Testis (tissue), 2 donors: ENCODE measurements at regions not wholly inside any gene's neighbourhood (a gene's known extent, or its start where the extent isn't known, plus 50 kb on each side); places are given as distances from the start of the nearest gene placed in this dataset.

Experiments
- DNase-seq: peaks from one replicate; pipeline ENCODE4 v3.0.0-alpha.2; 2019
- H3K27ac ChIP-seq, 2 donors: fragments of 200-600 bp; sonication (generic); one replicate each; pipeline ENCODE4 v1.5.1; 2019
- H3K27me3 ChIP-seq: fragments of 200-600 bp; sonication (generic); one replicate; pipeline ENCODE4 v1.5.1; 2019
- H3K36me3 ChIP-seq: fragments of 200-600 bp; sonication (generic); one replicate; pipeline ENCODE4 v1.5.1; 2017; ENCODE audit warnings: low read depth; ENCODE audit errors: missing control alignments
- H3K4me1 ChIP-seq: fragments of 200-600 bp; sonication (generic); one replicate; pipeline ENCODE4 v1.5.1; 2019
- H3K4me3 ChIP-seq, 2 donors: fragments of 200-600 bp; sonication (generic); one replicate each; pipeline ENCODE4 v1.5.1; 2017 to 2019
- H3K9me3 ChIP-seq: fragments of 200-600 bp; sonication (generic); one replicate; pipeline ENCODE4 v1.5.1; 2017
- POLR2A ChIP-seq: fragments of 450-650 bp; IDR thresholded peaks from one replicate; pipeline ENCODE4 v1.6.1; 2017; ENCODE audit warnings: antibody characterized with exemption, mild to moderate bottlenecking, moderate library complexity
- WGBS, 2 donors: methylation state at CpG; one replicate each; pipeline ENCODE4 v1.1.5; 2018; 5-methylcytosine and 5-hydroxymethylcytosine counted together
- intact Hi-C: fragments of 100-400 bp; cut with DNase I; formaldehyde crosslinking; loops from one replicate; pipeline ENCODE4 v1.15.1; 2023; ENCODE audit warnings: low total_unique reads
- TF ChIP-seq, protein P1 (sequence below), 3 experiments: fragments of 450-650 bp in 2 of 3; fragments of 200-600 bp in 1 of 3; sonication (generic) in 1 of 3; IDR thresholded peaks; one replicate each; pipeline ENCODE4 v1.5.1; 2016 to 2019; ENCODE audit warnings: antibody characterized with exemption in 3 of 3, mild to moderate bottlenecking in 2 of 3, moderate library complexity in 1 of 3

DNA sequence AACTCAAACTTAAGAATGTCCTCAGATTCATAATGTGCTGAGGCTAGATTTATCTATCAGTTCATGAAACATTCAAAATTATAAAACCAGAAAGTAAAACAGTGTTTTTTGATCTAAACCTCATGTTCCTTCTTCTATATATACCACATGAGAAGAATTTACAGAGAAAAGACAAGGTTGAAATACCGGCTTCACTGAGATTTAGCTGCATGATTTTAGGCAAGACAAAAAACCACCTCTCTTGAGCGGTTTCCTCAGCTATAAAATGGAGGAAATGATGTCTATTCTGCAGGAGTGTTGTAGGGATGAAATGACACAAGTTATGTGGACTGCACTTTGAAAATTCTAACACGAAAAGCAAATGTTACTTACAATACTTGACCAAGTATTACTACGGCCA is 80.6 kb upstream of the FOXB1 start:
- intact Hi-C loops = no loop called here
- Histone ChIP-seq H3K9me3 (no peaks in the 10 kb centered on the region), H3K27me3 (no peaks in the 10 kb centered on the region), H3K27ac (no peak overlapping the region), H3K4me3 (no peak overlapping the region), H3K4me1 (no peaks in the 10 kb centered on the region), H3K36me3 (no peaks in the 10 kb centered on the region)
- DNase-seq = no peak
- TF ChIP-seq POLR2A = no peak
- TF ChIP-seq, protein P1, sequence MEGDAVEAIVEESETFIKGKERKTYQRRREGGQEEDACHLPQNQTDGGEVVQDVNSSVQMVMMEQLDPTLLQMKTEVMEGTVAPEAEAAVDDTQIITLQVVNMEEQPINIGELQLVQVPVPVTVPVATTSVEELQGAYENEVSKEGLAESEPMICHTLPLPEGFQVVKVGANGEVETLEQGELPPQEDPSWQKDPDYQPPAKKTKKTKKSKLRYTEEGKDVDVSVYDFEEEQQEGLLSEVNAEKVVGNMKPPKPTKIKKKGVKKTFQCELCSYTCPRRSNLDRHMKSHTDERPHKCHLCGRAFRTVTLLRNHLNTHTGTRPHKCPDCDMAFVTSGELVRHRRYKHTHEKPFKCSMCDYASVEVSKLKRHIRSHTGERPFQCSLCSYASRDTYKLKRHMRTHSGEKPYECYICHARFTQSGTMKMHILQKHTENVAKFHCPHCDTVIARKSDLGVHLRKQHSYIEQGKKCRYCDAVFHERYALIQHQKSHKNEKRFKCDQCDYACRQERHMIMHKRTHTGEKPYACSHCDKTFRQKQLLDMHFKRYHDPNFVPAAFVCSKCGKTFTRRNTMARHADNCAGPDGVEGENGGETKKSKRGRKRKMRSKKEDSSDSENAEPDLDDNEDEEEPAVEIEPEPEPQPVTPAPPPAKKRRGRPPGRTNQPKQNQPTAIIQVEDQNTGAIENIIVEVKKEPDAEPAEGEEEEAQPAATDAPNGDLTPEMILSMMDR (IDR thresholded peaks at IDR 0.05) = no peak
- WGBS, 2 donors = 93 to 95% methylated on average over 4 of the region's 4 CpGs

DNA sequence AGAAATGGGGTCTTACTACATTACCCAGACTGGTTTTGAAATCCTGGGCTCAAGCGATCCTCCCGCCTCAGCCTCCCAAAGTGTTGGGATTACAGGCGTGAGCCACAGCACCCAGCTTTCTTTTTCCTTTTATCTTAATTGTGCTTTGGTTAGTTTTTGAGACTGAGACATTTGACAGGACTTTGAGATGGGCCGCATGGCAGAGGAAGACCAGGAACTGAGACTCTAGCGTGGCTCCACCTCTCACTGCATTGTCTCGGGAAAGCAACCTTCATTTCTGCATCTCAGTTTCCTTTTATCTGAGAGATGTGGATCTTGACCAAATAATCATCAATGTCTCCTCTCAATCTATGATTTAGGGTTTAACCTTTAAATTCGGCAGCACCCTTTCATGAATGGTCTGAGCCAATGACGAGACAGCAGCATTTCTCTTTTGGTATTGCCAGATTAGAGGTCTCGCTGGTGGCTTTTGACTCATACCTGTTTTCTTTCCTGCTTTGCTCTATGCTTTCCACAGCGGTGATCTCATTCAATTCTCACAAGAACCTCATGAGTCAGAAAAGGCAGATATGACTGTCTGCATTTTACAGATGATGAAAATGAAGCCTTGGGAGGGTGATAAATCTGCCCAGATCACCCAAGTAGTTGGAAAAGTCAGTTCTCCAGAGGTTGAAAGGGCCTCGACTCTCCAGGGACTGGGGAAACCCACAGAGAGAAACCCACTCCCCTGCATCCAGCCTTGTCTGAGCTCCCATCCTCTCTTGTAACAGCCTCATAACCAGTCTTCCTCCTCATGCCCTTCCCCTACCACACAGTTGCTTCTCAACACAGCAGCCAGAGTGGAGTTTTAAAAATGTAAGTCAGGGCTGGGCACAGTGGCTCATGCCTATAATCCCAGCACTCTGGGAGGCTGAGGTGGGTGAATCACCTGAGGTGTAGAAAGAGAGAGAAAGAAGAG is 84.8 kb upstream of the FOXB1 start:
- intact Hi-C loops = no loop called here
- WGBS, 2 donors = 84 to 87% methylated on average over 11 of the region's 11 CpGs

DNA sequence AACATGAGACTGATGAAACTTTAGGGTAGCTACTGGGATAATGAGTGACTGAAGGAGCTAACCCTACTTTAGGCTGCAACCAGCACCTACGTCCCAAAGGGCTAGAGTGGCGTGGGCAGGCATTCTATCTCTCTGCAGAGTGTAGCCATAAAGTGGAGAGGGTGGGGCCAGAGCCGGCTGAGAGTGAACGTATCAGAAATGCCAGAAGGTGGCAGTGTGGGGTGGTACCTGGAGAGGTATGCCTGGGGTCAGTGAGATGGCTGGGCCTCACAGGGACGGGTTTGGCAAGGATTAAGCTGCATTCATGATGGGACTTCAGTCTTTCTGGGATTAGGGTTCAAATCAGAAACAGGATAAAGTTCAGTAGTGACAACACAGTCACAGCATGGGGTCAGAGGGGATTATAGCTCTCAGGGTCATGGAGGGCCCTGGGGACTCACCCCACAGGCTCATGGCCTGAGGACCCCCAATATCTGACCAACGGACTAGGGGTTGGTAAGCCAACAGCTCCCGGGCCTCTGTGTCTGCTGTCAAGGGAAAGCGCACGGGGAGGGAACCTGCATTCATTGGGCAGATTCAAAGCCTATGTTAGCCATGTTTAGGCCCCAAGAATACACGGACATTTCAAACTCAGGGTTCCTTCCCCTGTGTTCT is 86.5 kb upstream of the FOXB1 start:
- Histone ChIP-seq H3K36me3 (no peaks in the 10 kb centered on the region), H3K27ac (no peak overlapping the region), H3K4me3 (no peak overlapping the region), H3K27me3 (no peaks in the 10 kb centered on the region), H3K4me1 (no peaks in the 10 kb centered on the region), H3K9me3 (no peaks in the 10 kb centered on the region)
- intact Hi-C loops = no loop called here
- 45 to 55% methylated on average over 8 to 10 of the region's 10 CpGs for WGBS, 2 donors
- TF ChIP-seq, protein P1 (IDR thresholded peaks at IDR 0.05) = no peak
- TF ChIP-seq POLR2A = no peak
- DNase-seq = peak; percentile 71

More for the DNA sequence above, 84.8 kb upstream of the FOXB1 start:
- Histone ChIP-seq H3K36me3 (no peaks in the 10 kb centered on the region), H3K9me3 (no peaks in the 10 kb centered on the region), H3K27me3 (no peaks in the 10 kb centered on the region), H3K4me1 (no peaks in the 10 kb centered on the region), H3K4me3 (no peak overlapping the region), H3K27ac (no peak overlapping the region)
- TF ChIP-seq, protein P1 (IDR thresholded peaks at IDR 0.05) = no peak
- TF ChIP-seq POLR2A = no peak
- DNase-seq = no peak

DNA sequence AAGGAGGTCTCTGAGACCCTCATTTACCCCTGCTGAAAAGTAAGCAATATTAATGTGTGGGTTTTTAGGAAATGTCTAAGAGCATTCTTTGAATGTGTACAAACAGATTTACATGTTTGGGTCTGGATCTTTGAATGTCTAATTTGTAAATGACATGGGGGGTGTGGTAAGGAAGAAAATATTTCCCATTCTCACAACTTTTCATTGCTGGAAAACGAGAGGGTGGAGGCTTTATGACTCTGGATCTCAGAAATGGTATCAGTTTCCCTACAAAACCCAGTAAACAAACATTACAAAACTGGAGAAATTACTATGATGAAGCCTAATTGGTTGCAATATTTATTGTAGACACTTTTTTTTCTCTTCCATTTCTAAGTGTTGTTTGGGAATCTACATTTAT is 98.1 kb upstream of the FOXB1 start:
- no peak overlapping the region for H3K4me3 ChIP-seq
- H3K27ac ChIP-seq = no peak overlapping the region
- WGBS, 2 donors = 60 to 67% methylated on average over 1 of the region's 1 CpG
- DNase-seq = no peak
- H3K27me3 ChIP-seq = no peaks in the 10 kb centered on the region
- TF ChIP-seq, protein P1 (IDR thresholded peaks at IDR 0.05) = no peak
- TF ChIP-seq POLR2A = no peak
- H3K9me3 ChIP-seq = no peaks in the 10 kb centered on the region
- H3K36me3 ChIP-seq = no peaks in the 10 kb centered on the region
- intact Hi-C loops = no loop called here
- H3K4me1 ChIP-seq = no peaks in the 10 kb centered on the region
